Heart left ventricle (tissue), 16 donors: ENCODE measurements at regions not wholly inside any gene's neighbourhood (a gene's known extent, or its start where the extent isn't known, plus 50 kb on each side); places are given as distances from the start of the nearest gene placed in this dataset.

Experiments used
- ATAC-seq, 4 donors: fragments of 200-7000 bp; cut with Tn5 transposase; one replicate each; pipeline ENCODE4 v1.9.1; 2020 to 2022; ENCODE audit warnings: moderate library complexity in 4 of 4, mild to moderate bottlenecking in 3 of 4, moderate number of reproducible peaks in 1 of 4
- DNase-seq, 5 donors: peaks; one replicate each; pipeline ENCODE4 v3.0.0-alpha.2; 2020
- H3K27ac ChIP-seq, 12 donors: fragments of 200-600 bp; sonication (generic) in 4 of 12; one replicate each; pipeline versions ENCODE4 v1.5.0 to v1.8.0; 2016 to 2022; ENCODE audit warnings: mild to moderate bottlenecking in 2 of 12
- H3K27me3 ChIP-seq, 9 donors: fragments of 200-600 bp; sonication (generic) in 2 of 9; one replicate each; pipeline versions ENCODE4 v1.5.1 to v1.8.0; 2016 to 2022; ENCODE audit warnings: mild to moderate bottlenecking in 3 of 9
- H3K36me3 ChIP-seq, 9 donors: fragments of 200-600 bp; sonication (generic) in 2 of 9; one replicate each; pipeline versions ENCODE4 v1.5.0 to v1.8.0; 2018 to 2022; ENCODE audit warnings: mild to moderate bottlenecking in 2 of 9
- H3K4me1 ChIP-seq, 12 donors: fragments of 200-600 bp; sonication (generic) in 4 of 12; one replicate each; pipeline versions ENCODE4 v1.5.0 to v1.8.0; 2016 to 2022; ENCODE audit warnings: mild to moderate bottlenecking in 3 of 12
- H3K4me3 ChIP-seq, 12 donors: fragments of 200-600 bp; sonication (generic) in 4 of 12; one replicate each; pipeline versions ENCODE4 v1.5.0 to v1.8.0; 2017 to 2022; ENCODE audit warnings: mild to moderate bottlenecking in 9 of 12, moderate library complexity in 4 of 12
- H3K9me3 ChIP-seq, 12 donors: fragments of 200-600 bp; sonication (generic) in 4 of 12; one replicate each; pipeline versions ENCODE4 v1.5.0 to v1.8.0; 2016 to 2022; ENCODE audit warnings: mild to moderate bottlenecking in 1 of 12
- POLR2A ChIP-seq, 2 donors: fragments of 450-650 bp; IDR thresholded peaks; one replicate each; pipeline ENCODE4 v1.6.1; 2017; ENCODE audit warnings: antibody characterized with exemption in 2 of 2, mild to moderate bottlenecking in 2 of 2, moderate library complexity in 2 of 2
- WGBS, 4 donors: extraction: QIAGEN DNeasy Blood & Tissue Kit in 2 of 4; methylation state at CpG; one replicate each; pipeline versions ENCODE4 v1.1.5 to v1.1.7; 2013 to 2018; 5-methylcytosine and 5-hydroxymethylcytosine counted together
- intact Hi-C, 10 donors: fragments of 100-400 bp; cut with DNase I; formaldehyde crosslinking; loops; one replicate each; pipeline versions ENCODE4 v1.11.1 to v1.14.2; 2022
- TF ChIP-seq, protein P1 (sequence below), 12 donors: fragments of 200-600 bp; sonication (generic) in 4 of 12; IDR thresholded peaks; one replicate each; pipeline versions ENCODE4 v1.5.0 to v1.8.0; 2018 to 2022; ENCODE audit warnings: antibody characterized with exemption in 12 of 12, mild to moderate bottlenecking in 5 of 12
- donor health status: ischemic (EF 13 %, LVEDD 7.1; RV severe dilation, severe dysfunction).
- donor health status: healthy with polysubstance abuse.
- donor health status: DM: no; HTN: yes; CAD: no.
- donor health status: DM: no; HTN: no; CAD: no.
- donor health status: ischemic (EF 25% LVEDD 6.9; RV normal size, moderate dysfunction).
- donor health status: ischemic (EF 25% LVEDD 5.7; RV mildly dilated, moderate dysfunction).
- donor health status: healthy.
- donor health status: DM: yes; HTN: yes; CAD: no.
- donor health status: ischemic (EF 35%, LVEDD 5.7; RV mildly dilated, moderate dysfunction).
- donor health status: nonischemic (EF 11% LVEDD 7.7; RV severe dilation, severe dysfunction).
- donor health status: DM: yes; HTN: yes; CAD: no.
- donor health status: PGD.
- donor health status: ischemic (EF 29% LVEDD 5.4; RV normal size, mild dysfunction).
- donor health status: nonischemic (EF 23%, LVEDD 6.1; RV moderate dilation, normal function).

DNA sequence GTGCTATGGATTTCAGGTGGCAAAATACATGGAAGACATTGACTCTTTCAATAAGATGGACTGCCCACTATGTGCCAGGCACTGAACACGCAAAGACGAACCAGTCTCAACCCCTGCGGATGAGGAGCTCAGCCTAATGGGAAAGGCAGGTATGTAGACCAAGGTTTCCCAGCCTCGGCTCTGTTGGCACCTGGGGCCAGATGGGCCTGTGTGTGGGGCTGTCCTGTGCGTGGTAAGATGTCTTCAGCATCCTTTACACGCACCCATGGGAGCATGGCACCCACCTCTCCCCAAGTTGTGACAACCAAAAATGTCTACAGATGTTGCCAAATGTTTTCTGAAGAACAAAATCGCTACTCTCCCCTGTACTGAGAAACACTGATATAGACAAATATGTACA, 82.6 kb upstream of the FOXQ1 start:
- no peak for ATAC-seq
- 78 to 91% (median 80%) methylated on average over 7 of the region's 7 CpGs for WGBS, 4 donors
- intact Hi-C loops: no loop called here
- TF ChIP-seq POLR2A (IDR thresholded peaks at IDR 0.05): no peak
- TF ChIP-seq, protein P1, sequence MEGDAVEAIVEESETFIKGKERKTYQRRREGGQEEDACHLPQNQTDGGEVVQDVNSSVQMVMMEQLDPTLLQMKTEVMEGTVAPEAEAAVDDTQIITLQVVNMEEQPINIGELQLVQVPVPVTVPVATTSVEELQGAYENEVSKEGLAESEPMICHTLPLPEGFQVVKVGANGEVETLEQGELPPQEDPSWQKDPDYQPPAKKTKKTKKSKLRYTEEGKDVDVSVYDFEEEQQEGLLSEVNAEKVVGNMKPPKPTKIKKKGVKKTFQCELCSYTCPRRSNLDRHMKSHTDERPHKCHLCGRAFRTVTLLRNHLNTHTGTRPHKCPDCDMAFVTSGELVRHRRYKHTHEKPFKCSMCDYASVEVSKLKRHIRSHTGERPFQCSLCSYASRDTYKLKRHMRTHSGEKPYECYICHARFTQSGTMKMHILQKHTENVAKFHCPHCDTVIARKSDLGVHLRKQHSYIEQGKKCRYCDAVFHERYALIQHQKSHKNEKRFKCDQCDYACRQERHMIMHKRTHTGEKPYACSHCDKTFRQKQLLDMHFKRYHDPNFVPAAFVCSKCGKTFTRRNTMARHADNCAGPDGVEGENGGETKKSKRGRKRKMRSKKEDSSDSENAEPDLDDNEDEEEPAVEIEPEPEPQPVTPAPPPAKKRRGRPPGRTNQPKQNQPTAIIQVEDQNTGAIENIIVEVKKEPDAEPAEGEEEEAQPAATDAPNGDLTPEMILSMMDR (IDR thresholded peaks at IDR 0.05): no peak
- DNase-seq: no peak
- H3K27me3 ChIP-seq: peaks cover 0 to 48% (median 5%) of the 10 kb centered on the region in 9 donors
- H3K4me3 ChIP-seq: no peak overlapping the region
- no peaks in the 10 kb centered on the region for H3K4me1 ChIP-seq
- H3K27ac ChIP-seq: no peak overlapping the region
- H3K36me3 ChIP-seq: no peaks in the 10 kb centered on the region
- H3K9me3 ChIP-seq: no peaks in the 10 kb centered on the region

DNA sequence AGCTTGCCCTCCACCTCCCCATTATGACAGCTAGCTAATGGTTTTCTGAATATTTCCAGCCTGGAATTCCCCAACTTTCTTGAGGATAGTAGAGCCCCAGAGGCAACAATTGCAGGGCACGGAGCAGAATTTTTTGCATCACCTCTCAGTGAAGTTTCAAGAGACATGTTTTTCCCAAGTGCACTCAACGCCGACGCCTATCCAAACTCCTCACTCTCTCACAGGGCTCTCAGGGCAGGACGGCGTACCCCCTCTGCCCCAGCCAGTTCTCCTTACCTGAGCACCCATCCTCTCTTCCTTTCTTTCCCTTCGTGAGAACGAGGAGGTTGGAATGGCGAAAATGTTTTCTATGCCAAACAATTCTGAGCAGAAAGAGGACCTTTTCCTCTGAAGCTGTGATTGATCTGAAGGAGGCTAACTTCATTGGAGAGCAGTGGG, 83.1 kb upstream of the FOXQ1 start:
- Histone ChIP-seq H3K4me3 (no peak overlapping the region), H3K36me3 (no peaks in the 10 kb centered on the region), H3K27me3 (peaks cover 0 to 44% (median 5%) of the 10 kb centered on the region in 9 donors), H3K9me3 (no peaks in the 10 kb centered on the region), H3K4me1 (no peaks in the 10 kb centered on the region), H3K27ac (no peak overlapping the region)
- TF ChIP-seq, protein P1 (IDR thresholded peaks at IDR 0.05): no peak
- TF ChIP-seq POLR2A (IDR thresholded peaks at IDR 0.05): no peak
- intact Hi-C loops: no loop called here
- ATAC-seq (no peak), DNase-seq (no peak)
- 85 to 88% (median 86%) methylated on average over 9 of the region's 9 CpGs for WGBS, 4 donors

DNA sequence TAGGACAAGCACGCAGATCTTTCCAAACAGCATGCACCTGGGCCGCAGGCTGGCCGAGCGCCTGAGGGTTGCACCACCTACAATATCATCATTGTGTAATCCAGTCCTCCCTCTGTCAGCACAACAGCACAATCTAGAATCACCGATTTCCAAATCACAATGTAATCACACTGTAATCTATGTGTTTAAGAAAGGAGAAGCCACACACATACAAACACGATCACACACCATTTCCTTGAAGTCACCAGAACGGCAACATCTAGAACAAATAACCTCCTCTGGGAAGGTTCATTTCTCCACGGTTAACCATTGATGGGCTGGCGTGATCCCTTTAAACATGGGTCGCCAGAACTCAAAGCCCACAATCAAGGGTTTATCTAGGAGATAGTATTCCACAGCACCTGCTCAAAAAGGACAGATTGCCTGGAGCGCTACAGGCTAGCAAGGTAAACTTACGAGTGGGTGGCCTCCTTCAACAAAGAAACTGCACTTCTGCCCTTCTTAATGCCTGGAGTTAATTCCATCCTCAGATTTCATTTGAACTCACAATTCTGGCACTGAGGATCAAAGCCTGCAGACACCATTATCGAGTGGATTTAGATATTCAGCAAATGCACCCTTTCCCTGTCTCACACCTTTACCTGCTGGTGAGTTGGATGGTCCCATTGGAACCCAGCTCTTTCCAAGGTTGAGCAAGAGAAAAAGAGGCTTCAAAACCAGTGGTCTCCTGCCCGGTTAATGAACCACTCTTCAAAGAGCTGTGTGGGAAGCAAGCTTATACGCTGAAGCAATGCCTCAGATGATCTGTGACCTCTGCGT, 83.8 kb upstream of the FOXQ1 start:
- 75 to 81% (median 81%) methylated on average over 15 to 16 of the region's 16 CpGs for WGBS, 4 donors
- intact Hi-C loops: no loop called here
- no peaks in the 10 kb centered on the region for H3K9me3 ChIP-seq
- H3K4me3 ChIP-seq: no peak overlapping the region
- ATAC-seq (no peak), DNase-seq (no peak)
- H3K27me3 ChIP-seq: peaks cover 0 to 40% (median 5%) of the 10 kb centered on the region in 9 donors
- H3K27ac ChIP-seq: no peak overlapping the region
- no peaks in the 10 kb centered on the region for H3K4me1 ChIP-seq
- H3K36me3 ChIP-seq: no peaks in the 10 kb centered on the region
- TF ChIP-seq, protein P1 (IDR thresholded peaks at IDR 0.05): no peak
- TF ChIP-seq POLR2A (IDR thresholded peaks at IDR 0.05): no peak

DNA sequence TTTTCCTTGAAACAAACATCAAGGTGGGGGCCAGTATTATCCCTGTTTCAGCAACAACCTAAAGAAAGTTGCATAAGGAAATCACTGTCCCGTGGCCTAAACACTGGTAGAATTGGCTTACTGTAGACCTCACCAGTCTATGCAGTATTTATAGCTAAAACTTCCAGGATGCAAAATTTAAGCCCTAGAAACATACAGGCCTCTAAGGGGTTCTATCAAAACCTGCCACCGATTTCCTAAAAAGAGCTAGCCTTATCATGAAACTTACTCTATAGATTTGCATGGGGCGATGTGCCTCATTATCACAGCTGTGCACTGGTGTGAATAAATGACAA, 84.3 kb upstream of the FOXQ1 start:
- no peak for DNase-seq
- WGBS, 4 donors: 76 to 89% (median 83%) methylated on average over 3 of the region's 3 CpGs
- ATAC-seq: no peak
- TF ChIP-seq POLR2A (IDR thresholded peaks at IDR 0.05): no peak
- TF ChIP-seq, protein P1 (IDR thresholded peaks at IDR 0.05): no peak
- H3K27ac ChIP-seq: no peak overlapping the region
- peaks cover 0 to 36% (median 5%) of the 10 kb centered on the region in 9 donors for H3K27me3 ChIP-seq
- H3K36me3 ChIP-seq: no peaks in the 10 kb centered on the region
- no peaks in the 10 kb centered on the region for H3K9me3 ChIP-seq
- H3K4me3 ChIP-seq: no peak overlapping the region
- H3K4me1 ChIP-seq: no peaks in the 10 kb centered on the region
- intact Hi-C loops: no loop called here
